ENCODE measurements at regions not wholly inside any gene's neighbourhood (a gene's known extent, or its start where the extent isn't known, plus 50 kb on each side); places are given as distances from the start of the nearest gene placed in this dataset.

GRCh38 chr2:66729416-66730330, 294.7 kb downstream of the MEIS1 start:
- no peak for DNase-seq

GRCh38 chr2:66730441-66730840, 295.5 kb downstream of the MEIS1 start:
- DNase-seq = no peak

DNA sequence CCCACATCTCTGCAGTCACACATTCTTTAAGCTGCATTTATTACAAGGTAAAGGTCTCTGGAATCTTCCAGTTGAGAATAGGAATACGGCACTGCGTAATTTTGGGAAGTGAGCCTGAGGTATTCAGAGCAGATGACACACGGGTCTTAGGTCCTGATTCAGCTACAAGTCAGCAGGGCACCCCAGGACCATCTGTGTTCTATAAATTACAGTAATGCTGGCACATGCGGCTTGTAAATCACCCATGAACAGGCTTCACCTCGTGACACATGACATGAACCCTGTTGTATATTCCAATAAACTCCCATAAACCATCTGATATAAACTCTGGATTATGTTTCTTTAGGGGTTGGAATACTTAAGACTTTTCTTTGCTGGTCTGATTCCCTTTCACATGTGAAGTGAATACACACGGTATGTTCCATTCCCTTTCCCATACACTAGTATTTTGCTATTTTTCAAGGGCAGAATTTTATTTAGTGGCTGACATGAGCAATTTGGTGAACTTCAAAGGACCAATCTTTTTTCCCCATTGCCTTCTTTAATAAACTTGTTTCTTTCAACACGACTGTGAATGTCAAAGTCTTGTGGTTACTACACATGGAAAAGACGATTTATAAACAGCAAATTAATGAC, 298.6 kb downstream of the MEIS1 start:
- no peak for DNase-seq

DNA sequence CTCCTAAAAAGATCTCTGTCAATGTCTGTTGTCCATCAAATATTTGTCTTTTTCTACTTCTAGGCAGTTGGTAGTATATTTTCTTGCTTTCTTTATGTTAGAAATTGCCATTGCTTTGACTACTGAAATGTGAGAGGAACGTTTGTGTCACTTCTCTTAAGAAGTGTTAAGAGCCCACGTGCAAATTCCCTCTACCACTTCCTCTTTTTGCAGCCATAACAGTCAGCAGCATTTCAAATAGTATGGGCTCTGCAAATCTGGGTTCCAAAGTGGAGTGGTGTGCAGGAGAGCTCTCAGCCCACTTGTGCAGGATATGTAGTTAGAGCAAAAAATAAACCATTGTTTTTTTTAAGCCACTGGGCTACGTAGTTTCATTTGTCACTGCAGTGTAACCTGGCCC, 314.0 kb downstream of the MEIS1 start:
- no peak for DNase-seq

- DNase-seq = no peak
These were observed 314.6 kb downstream of the MEIS1 start for GRCh38 chr2:66749566-66749965.

GRCh38 chr2:66753257-66753656, 318.3 kb downstream of the MEIS1 start:
- no peak for DNase-seq

DNA sequence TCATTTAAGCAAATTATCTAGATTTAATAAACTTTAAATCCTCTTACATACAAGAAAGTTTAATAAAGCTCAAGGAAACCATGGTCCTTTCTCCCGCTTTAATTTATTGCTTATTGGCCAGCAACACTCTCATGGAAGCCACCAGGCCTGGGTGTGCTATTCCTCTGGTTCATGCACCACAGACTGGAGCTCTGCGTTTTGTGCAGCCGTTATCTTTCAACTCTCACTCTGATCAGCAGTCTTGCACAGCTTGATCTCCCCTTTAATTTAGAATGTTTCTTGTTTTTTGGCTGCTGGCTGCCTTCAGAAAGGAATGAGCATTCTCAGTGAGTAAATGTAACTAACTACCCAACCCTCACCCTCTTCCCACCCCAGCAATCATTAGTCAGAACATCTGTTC, 318.7 kb downstream of the MEIS1 start:
- no peak for DNase-seq

DNA sequence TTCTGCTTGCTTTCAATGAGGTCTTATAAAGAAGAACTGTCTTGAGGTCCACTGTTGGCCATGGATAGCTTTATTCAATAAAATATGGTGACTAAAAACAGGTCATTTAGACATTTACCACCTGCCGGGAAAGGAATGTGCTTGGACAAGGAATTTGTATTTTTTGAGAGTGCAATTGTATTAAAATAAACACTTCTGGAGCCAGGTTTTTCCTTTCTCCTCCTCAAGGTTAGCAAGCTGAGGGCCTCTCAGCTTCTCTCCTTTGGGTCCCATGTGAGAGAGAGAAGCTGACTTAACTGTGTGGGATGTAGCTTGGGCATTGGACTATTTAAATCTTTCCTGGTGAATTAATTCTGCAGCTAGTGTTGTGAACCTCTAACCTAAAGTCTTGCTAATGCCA, 321.0 kb downstream of the MEIS1 start:
- no peak for DNase-seq

DNA sequence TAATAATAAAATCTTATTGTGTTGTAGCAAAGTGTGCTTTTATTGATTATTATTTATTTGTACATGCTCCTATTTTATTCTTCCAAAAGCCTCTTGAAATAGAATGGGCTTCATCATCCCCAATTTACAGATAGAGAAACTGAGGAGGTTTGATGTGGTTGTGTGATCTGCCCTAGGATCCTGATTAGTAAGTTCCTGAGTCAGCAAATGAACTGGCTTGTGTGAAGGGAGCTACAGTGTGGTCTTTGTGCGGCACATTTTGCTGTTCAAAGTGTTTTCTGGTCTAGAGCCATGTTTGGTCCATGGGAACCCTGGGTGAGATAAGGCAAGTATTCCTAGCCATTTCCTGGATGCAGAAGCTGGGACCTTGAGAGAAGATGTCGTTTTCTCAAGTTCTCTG, 326.9 kb downstream of the MEIS1 start:
- no peak for DNase-seq

DNA sequence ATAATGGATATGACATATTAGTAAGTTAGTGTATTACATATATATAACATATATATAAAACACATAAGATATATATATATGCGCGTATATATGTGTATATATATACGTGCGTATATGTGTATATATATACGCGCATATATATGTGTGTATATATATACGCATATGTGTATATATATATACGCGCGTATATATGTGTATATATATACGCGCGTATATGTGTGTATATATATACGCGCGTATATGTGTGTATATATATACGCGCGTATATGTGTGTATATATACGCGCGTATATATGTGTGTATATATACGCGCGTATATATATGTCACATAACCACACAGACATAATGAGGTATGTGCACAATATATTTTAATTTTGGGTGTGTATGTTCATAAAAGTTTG, 327.8 kb downstream of the MEIS1 start:
- DNase-seq = no peak

- DNase-seq = no peak
These were observed 331.7 kb downstream of the MEIS1 start for GRCh38 chr2:66766582-66766981.

DNA sequence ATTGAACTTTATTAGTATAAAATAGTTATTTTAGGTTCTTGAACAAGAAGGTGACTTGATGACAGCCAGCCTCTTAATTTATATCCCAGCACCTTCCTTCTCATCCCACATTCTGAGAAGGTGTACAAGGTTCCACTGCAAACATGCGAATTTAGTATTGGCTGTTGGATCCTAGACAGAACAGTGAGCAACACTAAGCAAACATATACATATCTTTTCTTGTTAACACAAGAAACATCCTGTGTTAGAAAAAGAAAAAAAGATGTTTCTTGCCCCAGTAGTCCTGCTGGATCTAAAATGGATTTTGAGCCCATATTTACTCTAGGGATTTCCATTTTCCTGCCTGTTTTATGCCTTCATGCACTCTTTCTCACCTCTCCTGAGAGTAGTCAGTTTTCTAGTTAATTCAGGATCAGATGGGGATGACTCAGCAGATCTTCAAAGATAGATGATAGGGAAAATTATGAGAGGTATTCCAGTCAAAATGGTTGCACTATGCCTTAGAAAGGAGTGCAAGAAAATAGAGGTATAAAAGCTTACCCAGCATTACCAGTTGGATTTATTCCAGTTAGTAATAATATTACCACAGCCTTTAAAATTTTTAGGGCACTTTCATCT, 336.5 kb downstream of the MEIS1 start:
- DNase-seq = no peak

DNA sequence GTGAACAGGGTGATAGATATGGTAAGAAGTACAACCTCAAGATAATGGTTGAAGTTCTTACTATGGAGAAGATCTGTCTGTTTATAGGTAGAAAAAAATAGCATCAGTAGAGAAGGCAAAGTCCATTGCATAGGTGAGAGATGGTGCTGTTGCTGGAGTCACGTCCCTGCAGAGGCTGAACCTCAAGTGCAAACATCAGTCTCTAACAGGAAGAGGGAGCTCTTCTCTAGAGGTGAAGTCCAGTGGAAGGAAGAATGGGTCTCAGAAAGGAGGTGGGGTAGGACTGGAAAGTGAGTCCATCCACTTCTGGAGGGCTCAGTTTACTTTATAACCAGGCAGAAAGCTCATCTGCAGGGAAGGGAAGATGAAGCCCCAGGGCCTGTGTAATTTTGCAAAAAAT, 337.7 kb downstream of the MEIS1 start:
- DNase-seq = no peak

DNA sequence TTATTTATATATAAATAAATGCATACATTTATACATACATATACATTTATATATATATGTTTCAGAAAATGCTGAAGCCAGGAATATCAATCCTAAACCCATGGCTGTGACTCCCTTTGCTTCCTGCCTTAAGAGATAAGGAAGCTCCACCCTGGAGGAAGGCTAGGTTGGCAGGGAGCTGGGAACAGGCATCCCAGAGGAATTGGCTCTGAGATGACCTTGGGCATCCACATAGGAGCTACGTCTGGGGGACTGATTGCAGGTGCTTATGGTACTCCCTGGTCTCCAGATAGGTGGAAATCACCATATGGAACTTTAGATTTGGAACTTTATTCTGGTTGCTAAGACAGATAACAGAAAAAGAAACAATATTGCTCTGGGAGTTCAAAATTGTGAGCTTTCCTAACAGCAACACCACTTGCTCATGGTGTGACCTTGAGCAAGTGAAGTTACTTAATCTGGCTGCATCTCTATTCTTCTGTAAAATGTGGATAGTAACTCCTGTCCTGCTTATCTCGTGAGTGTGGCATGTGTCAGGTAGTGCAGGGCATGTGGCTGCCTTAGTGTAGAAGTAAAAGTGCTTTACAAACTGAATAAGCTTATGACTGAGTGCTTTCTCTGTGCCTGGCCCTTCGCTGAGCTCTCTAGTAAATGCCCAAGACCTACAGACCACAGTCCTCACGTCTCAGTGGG, 341.0 kb downstream of the MEIS1 start:
- DNase-seq = no peak

DNA sequence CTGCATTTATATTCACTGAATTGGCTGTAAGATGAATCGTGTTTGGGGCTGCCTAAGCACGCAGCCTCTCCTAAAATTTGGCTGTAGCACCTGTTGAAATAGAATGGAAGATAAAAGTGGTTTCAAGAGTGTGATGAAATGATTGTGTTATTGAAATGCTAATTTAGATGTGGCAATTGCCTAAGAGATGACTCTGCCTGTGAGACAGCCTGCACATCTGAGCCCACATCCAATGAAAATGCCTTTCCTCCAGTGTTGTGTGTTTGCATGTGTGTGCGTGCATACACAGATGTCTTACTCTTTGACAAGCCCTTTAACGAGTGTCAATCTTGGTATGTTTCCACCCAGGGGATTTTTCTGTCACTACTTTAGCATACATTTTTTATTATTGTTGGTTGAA, 346.9 kb downstream of the MEIS1 start:
- DNase-seq = no peak

- DNase-seq = no peak
These were observed 347.9 kb downstream of the MEIS1 start for GRCh38 chr2:66782780-66783361.

GRCh38 chr2:66789741-66790140, 354.8 kb downstream of the MEIS1 start:
- no peak for DNase-seq

DNA sequence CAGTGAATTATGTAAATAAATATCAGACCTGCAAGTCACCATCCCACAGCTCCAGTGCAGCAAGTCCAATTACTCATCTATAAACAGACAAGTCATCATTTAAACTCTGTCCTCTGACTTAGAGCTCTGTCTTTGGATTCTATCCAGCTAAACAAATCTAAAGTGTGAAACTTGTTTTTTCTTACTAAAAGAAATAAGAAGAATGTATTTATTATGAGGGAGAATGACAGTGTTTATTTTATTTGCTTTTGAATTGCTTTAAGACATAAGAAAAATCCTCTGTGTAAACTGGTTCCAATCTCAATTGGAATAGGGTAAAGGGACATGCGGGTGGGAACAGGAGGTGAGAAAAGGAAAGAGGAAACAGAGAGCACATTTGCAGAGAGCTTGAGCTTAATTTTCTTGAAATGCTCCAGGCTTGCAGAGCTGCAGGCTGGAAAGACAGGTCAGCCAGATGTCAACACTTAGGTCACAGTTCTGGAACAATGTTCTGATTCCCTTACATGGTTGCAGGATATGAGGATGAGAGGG, 355.8 kb downstream of the MEIS1 start:
- DNase-seq = no peak

GRCh38 chr2:66794070-66794469, 359.1 kb downstream of the MEIS1 start:
- no peak for DNase-seq

- DNase-seq = no peak
These were observed 359.6 kb downstream of the MEIS1 start for GRCh38 chr2:66794551-66794950.

- no peak for DNase-seq
These were observed 368.0 kb downstream of the MEIS1 start for GRCh38 chr2:66802877-66803276.

DNA sequence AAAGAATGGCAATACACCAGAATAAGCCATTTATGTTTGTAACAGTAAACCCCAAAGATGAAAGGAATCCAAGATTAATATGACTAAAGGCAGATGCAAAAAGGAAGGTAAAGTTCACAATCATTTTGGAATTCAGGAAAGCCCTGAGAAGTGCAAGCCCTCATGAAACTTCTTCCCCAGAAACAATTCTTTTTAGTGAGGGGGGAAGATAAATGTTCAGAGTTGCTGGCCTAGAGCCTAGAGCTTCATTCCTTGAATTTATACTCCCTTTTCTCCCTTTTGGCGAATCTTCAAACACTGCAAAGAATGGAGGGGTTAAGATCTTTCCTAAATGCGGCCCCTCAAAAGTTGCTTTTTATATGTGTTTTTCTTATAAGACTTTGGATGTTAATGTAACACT, 368.8 kb downstream of the MEIS1 start:
- no peak for DNase-seq

Measured in NCI-H774 (cell line).